ENCODE measurements at regions not wholly inside any gene's neighbourhood (a gene's known extent, or its start where the extent isn't known, plus 50 kb on each side); places are given as distances from the start of the nearest gene placed in this dataset.
A peak's percentile ranks its signal among the peaks of the same experiment; 100 is the strongest.

- ATAC-seq (ENCODE audit: insufficient read depth, low FRiP score) (no peak), DNase-seq (no peak)
- Histone ChIP-seq H3K27ac (ENCODE audit: low read depth in 1 of 2, low read length in 1 of 2) (no peak overlapping the region), H3K27me3 (ENCODE audit: control insufficient read depth in 3 of 3, insufficient read depth in 3 of 3, low read length in 2 of 3) (peaks cover 0 to 8% (median 7%) of the 10 kb centered on the region in 3 donors), H3K4me1 (ENCODE audit: control insufficient read depth in 5 of 5, insufficient read depth in 5 of 5, low read length in 5 of 5) (no peaks in the 10 kb centered on the region), H3K9me3 (ENCODE audit: control insufficient read depth in 4 of 4, insufficient read depth in 3 of 4, low read length in 3 of 4) (no peaks in the 10 kb centered on the region), H3K9ac (ENCODE audit: insufficient read depth in 1 of 2, low read length in 2 of 2) (no peak overlapping the region), H3K36me3 (ENCODE audit: control insufficient read depth in 4 of 4, insufficient read depth in 4 of 4, low read length in 4 of 4) (no peaks in the 10 kb centered on the region), H3K4me3 (no peak overlapping the region)
- no peak for TF ChIP-seq CTCF (IDR thresholded peaks at IDR 0.05; ENCODE audit: control extremely low read depth, extremely low read depth)
- WGBS, 2 donors: 71 to 77% methylated on average over 7 of the region's 7 CpGs
Observed at GRCh38 chr2:222076973-222077690, 221.7 kb downstream of the PAX3 start.

- Histone ChIP-seq H3K36me3 (ENCODE audit: control insufficient read depth in 4 of 4, insufficient read depth in 4 of 4, low read length in 4 of 4) (no peaks in the 10 kb centered on the region), H3K9me3 (ENCODE audit: control insufficient read depth in 4 of 4, insufficient read depth in 3 of 4, low read length in 3 of 4) (peaks cover 0 to 2% (median 0%) of the 10 kb centered on the region in 4 donors), H3K27ac (ENCODE audit: low read depth in 1 of 2, low read length in 1 of 2) (no peak overlapping the region), H3K4me1 (ENCODE audit: control insufficient read depth in 5 of 5, insufficient read depth in 5 of 5, low read length in 5 of 5) (no peaks in the 10 kb centered on the region), H3K9ac (ENCODE audit: insufficient read depth in 1 of 2, low read length in 2 of 2) (no peak overlapping the region), H3K4me3 (no peak overlapping the region), H3K27me3 (ENCODE audit: control insufficient read depth in 3 of 3, insufficient read depth in 3 of 3, low read length in 2 of 3) (peaks cover 0 to 8% (median 0%) of the 10 kb centered on the region in 3 donors)
- ATAC-seq (ENCODE audit: insufficient read depth, low FRiP score) (no peak), DNase-seq (no peak)
- WGBS, 2 donors: 27 to 28% methylated on average over 2 of the region's 2 CpGs
- no peak for TF ChIP-seq CTCF (IDR thresholded peaks at IDR 0.05; ENCODE audit: control extremely low read depth, extremely low read depth)
Observed at GRCh38 chr2:222074674-222075073, 224.1 kb downstream of the PAX3 start.

- H3K4me1 ChIP-seq (ENCODE audit: control insufficient read depth in 5 of 5, insufficient read depth in 5 of 5, low read length in 5 of 5): no peaks in the 10 kb centered on the region
- H3K9me3 ChIP-seq (ENCODE audit: control insufficient read depth in 4 of 4, insufficient read depth in 3 of 4, low read length in 3 of 4): peaks cover 0 to 2% (median 0%) of the 10 kb centered on the region in 4 donors
- H3K9ac ChIP-seq (ENCODE audit: insufficient read depth in 1 of 2, low read length in 2 of 2): no peak overlapping the region
- no peak for TF ChIP-seq CTCF (IDR thresholded peaks at IDR 0.05; ENCODE audit: control extremely low read depth, extremely low read depth)
- H3K36me3 ChIP-seq (ENCODE audit: control insufficient read depth in 4 of 4, insufficient read depth in 4 of 4, low read length in 4 of 4): no peaks in the 10 kb centered on the region
- H3K27ac ChIP-seq (ENCODE audit: low read depth in 1 of 2, low read length in 1 of 2): no peak overlapping the region
- WGBS, 2 donors: 81 to 89% methylated on average over 2 of the region's 2 CpGs
- ATAC-seq (ENCODE audit: insufficient read depth, low FRiP score): no peak
- H3K4me3 ChIP-seq: no peak overlapping the region
- H3K27me3 ChIP-seq (ENCODE audit: control insufficient read depth in 3 of 3, insufficient read depth in 3 of 3, low read length in 2 of 3): peaks cover 0 to 5% (median 0%) of the 10 kb centered on the region in 3 donors
- DNase-seq: peak in 2 of 3 donors; percentile 57 to 83
Observed at GRCh38 chr2:222071911-222072310, 226.9 kb downstream of the PAX3 start.

Measured in lung (tissue), 11 donors.